ENCODE measurements at regions not wholly inside any gene's neighbourhood (a gene's known extent, or its start where the extent isn't known, plus 50 kb on each side); places are given as distances from the start of the nearest gene placed in this dataset.

GRCh38 chr5:10049858-10050455, 199.7 kb downstream of the ATPSCKMT start:
- ChIA-PET CTCF (ENCODE audit: unreplicated experiment) (no interaction called here), POLR2A (interaction anchor here (0.9 kb wide), 1 partner anchor 13 kb away, joined by 3 read pairs; no protein-coding TSS in a partner anchor)
- Histone ChIP-seq H3K27ac (ENCODE audit: low read depth, low read length, poor library complexity, severe bottlenecking) (no peak overlapping the region), H3K9me2 (ENCODE audit: insufficient read depth, low read length) (no peaks in the 10 kb centered on the region), H3K4me1 (ENCODE audit: insufficient read depth, low read length, poor library complexity, severe bottlenecking) (no peaks in the 10 kb centered on the region), H2AFZ (ENCODE audit: low read length) (no peak overlapping the region), H3K4me2 (ENCODE audit: low read length) (no peak overlapping the region), H3K79me2 (ENCODE audit: insufficient read depth, low read depth, low read length) (no peaks in the 10 kb centered on the region), H4K20me1 (ENCODE audit: insufficient read depth, low read length) (no peaks in the 10 kb centered on the region), H3K9me3 (ENCODE audit: low read length) (peaks cover 7% of the 10 kb centered on the region), H3K36me3 (ENCODE audit: insufficient read depth, low read length) (no peaks in the 10 kb centered on the region), H3K4me3 (ENCODE audit: low read depth, low read length, poor library complexity, severe bottlenecking) (no peak overlapping the region)
- intact Hi-C loops (cut with micrococcal nuclease; ENCODE audit: unreplicated experiment) = no loop called here
- DNase-seq (ENCODE audit: low spot score) = no peak
- no peak for TF ChIP-seq CTCF (conservative IDR thresholded peaks at IDR 0.05; ENCODE audit: low read length)
- TF ChIP-seq EZH2phosphoT487 (IDR thresholded peaks at IDR 0.05; ENCODE audit: borderline replicate concordance, low read depth, low read length) = no peak
- no TSS peak for BruUV-seq (replicated peaks)

GRCh38 chr5:10046676-10047075, 203.0 kb downstream of the ATPSCKMT start:
- H4K20me1 ChIP-seq (ENCODE audit: insufficient read depth, low read length) = no peaks in the 10 kb centered on the region
- BruUV-seq (replicated peaks) = no TSS peak
- intact Hi-C loops (cut with micrococcal nuclease; ENCODE audit: unreplicated experiment) = no loop called here

More at GRCh38 chr5:10046676-10047075, 203.0 kb downstream of the ATPSCKMT start:
- no peak overlapping the region for H3K4me2 ChIP-seq (ENCODE audit: low read length)
- no peaks in the 10 kb centered on the region for H3K79me2 ChIP-seq (ENCODE audit: insufficient read depth, low read depth, low read length)
- ChIA-PET POLR2A (no interaction called here), CTCF (ENCODE audit: unreplicated experiment) (no interaction called here)
- DNase-seq (ENCODE audit: low spot score) = no peak
- H2AFZ ChIP-seq (ENCODE audit: low read length) = no peak overlapping the region
- H3K4me3 ChIP-seq (ENCODE audit: low read depth, low read length, poor library complexity, severe bottlenecking) = no peak overlapping the region
- H3K4me1 ChIP-seq (ENCODE audit: insufficient read depth, low read length, poor library complexity, severe bottlenecking) = no peaks in the 10 kb centered on the region
- H3K9me2 ChIP-seq (ENCODE audit: insufficient read depth, low read length) = no peaks in the 10 kb centered on the region
- H3K9me3 ChIP-seq (ENCODE audit: low read length) = peaks cover 7% of the 10 kb centered on the region
- TF ChIP-seq EZH2phosphoT487 (IDR thresholded peaks at IDR 0.05; ENCODE audit: borderline replicate concordance, low read depth, low read length) (no peak), CTCF (conservative IDR thresholded peaks at IDR 0.05; ENCODE audit: low read length) (no peak)
- H3K36me3 ChIP-seq (ENCODE audit: insufficient read depth, low read length) = no peaks in the 10 kb centered on the region
- H3K27ac ChIP-seq (ENCODE audit: low read depth, low read length, poor library complexity, severe bottlenecking) = no peak overlapping the region
